K562 (cell line): ENCODE measurements at regions not wholly inside any gene's neighbourhood (a gene's known extent, or its start where the extent isn't known, plus 50 kb on each side); places are given as distances from the start of the nearest gene placed in this dataset.

Experiments
- ATAC-seq: fragments of 200-7000 bp; cut with Tn5 transposase; 3 replicates; pipeline ENCODE4 v1.9.1; 2020; ENCODE audit warnings: moderate library complexity
- BruUV-seq: library from RNA; stranded (reverse); fragments of 400-500 nt; replicated peaks from 2 replicates; lab custom pipeline; 2021; lab: Mats Ljungman, UMichigan
- CTCF ChIA-PET: fragments of 300-600 bp; formaldehyde crosslinking; extraction: SDS; loops from one replicate; lab custom pipeline; 2021; ENCODE audit warnings: low intra/inter-chr PET ratio; lab: Yijun Ruan, JAX
- POLR2A ChIA-PET: fragments of 300-600, 350-650 bp; sonication (Branson Sonifier 250); formaldehyde crosslinking; extraction: SDS; loops from one replicate; lab custom pipeline; 2021; ENCODE audit warnings: antibody characterized with exemption, inconsistent platforms; lab: Yijun Ruan, JAX
- DNase-seq, 4 experiments: peaks; one replicate each; pipeline versions ENCODE4 v3.0.0 to v3.0.0-alpha.2; 2011 to 2018; ENCODE audit warnings: low spot score in 3 of 4, mixed read lengths in 3 of 4; ENCODE audit errors: extremely low read depth in 1 of 4
- FAIRE-seq: peaks from 2 replicates; lab custom pipeline; 2011; peaks lifted over from hg19 to GRCh38; lab: Jason Lieb, UNC
- H2AFZ ChIP-seq: 2 replicates; pipeline ENCODE4 v1.6.0; 2011; ENCODE audit warnings: low read depth, low read length, control low read depth, inconsistent platforms
- H3K27ac ChIP-seq: fragments of 200-600 bp; 3 replicates; pipeline ENCODE4 v1.8.0; 2011; ENCODE audit warnings: low read depth, mild to moderate bottlenecking, control low read depth, inconsistent platforms, low read length, moderate library complexity, mixed read lengths; ENCODE audit errors: extremely low read depth
- H3K27me3 ChIP-seq, 2 experiments: fragments of 300-600 bp in 1 of 2; 2 replicates in 1 of 2; 3 replicates in 1 of 2; pipeline versions ENCODE4 v1.6.0 to v1.8.0; 2011; ENCODE audit warnings: inconsistent platforms in 2 of 2, low read length in 2 of 2, mild to moderate bottlenecking in 1 of 2, mixed read lengths in 1 of 2, moderate library complexity in 1 of 2; ENCODE audit not compliant: control insufficient read depth in 2 of 2, insufficient read depth in 2 of 2
- H3K36me3 ChIP-seq: fragments of 300-600 bp; 3 replicates; pipeline ENCODE4 v1.8.0; 2011; ENCODE audit warnings: mild to moderate bottlenecking, low read length, inconsistent platforms; ENCODE audit not compliant: control insufficient read depth, insufficient read depth
- H3K4me1 ChIP-seq, 2 experiments: fragments of 200-600 bp in 1 of 2; replicated peaks in 1 of 2; 2 replicates in 1 of 2; 3 replicates in 1 of 2; pipeline versions ENCODE4 v1.5.1 to v1.8.0; 2011; ENCODE audit warnings: inconsistent platforms in 2 of 2, low read length in 2 of 2, mild to moderate bottlenecking in 1 of 2, mixed read lengths in 1 of 2, moderate library complexity in 1 of 2; ENCODE audit not compliant: control insufficient read depth in 2 of 2, insufficient read depth in 2 of 2
- H3K4me2 ChIP-seq: 2 replicates; pipeline ENCODE4 v1.6.1; 2011; ENCODE audit warnings: low read length, control low read depth, inconsistent platforms, mixed read lengths; ENCODE audit not compliant: insufficient read depth
- H3K4me3 ChIP-seq: fragments of 200-600 bp; sonication (generic), shearing (Covaris generic); 2 replicates; pipeline ENCODE4 v1.5.1; 2016; ENCODE audit warnings: control low read depth, inconsistent platforms
- H3K79me2 ChIP-seq: fragments of 200-600 bp; 3 replicates; pipeline ENCODE4 v1.8.0; 2011; ENCODE audit warnings: low read length, inconsistent platforms; ENCODE audit not compliant: control insufficient read depth, insufficient read depth
- H3K9ac ChIP-seq, 2 experiments: 2 replicates each; pipeline versions ENCODE4 v1.6.0 to v1.6.1; 2011; ENCODE audit warnings: low read depth in 2 of 2, low read length in 2 of 2, control low read depth in 1 of 2, inconsistent platforms in 1 of 2, mild to moderate bottlenecking in 1 of 2, mixed read lengths in 1 of 2; ENCODE audit not compliant: insufficient read depth in 1 of 2
- H3K9me1 ChIP-seq: one replicate; pipeline ENCODE4 v1.6.0; 2011; ENCODE audit warnings: inconsistent platforms, mild to moderate bottlenecking, low read length, moderate library complexity; ENCODE audit not compliant: control insufficient read depth, insufficient read depth
- H3K9me3 ChIP-seq: replicated peaks from 2 replicates; pipeline ENCODE4 v1.5.1; 2011; ENCODE audit warnings: low read depth, low read length, inconsistent platforms; ENCODE audit not compliant: control insufficient read depth, insufficient read depth
- H4K20me1 ChIP-seq: replicated peaks from 2 replicates; pipeline ENCODE4 v1.6.1; 2011; ENCODE audit warnings: low read length, inconsistent platforms, mixed read lengths; ENCODE audit not compliant: control insufficient read depth, insufficient read depth
- CHD7 ChIP-seq: fragments of 200-600 bp; sonication (generic); IDR thresholded peaks from one replicate; pipeline ENCODE4 v1.6.1; 2012; ENCODE audit warnings: mild to moderate bottlenecking, low read depth, low read length, inconsistent platforms
- FOXP4 ChIP-seq: sonication (generic); formaldehyde crosslinking; IDR thresholded peaks from 2 replicates; pipeline ENCODE4 v1.8.0; 2022; ENCODE audit warnings: mild to moderate bottlenecking, missing genetic modification reagents, borderline replicate concordance
- HMG20B ChIP-seq: fragments of 250-450 bp; sonication (Bioruptor Pico); IDR thresholded peaks from 2 replicates; pipeline ENCODE4 v1.5.0; 2021; ENCODE audit warnings: mild to moderate bottlenecking
- HNRNPH1 ChIP-seq: fragments of 200-400 bp; formaldehyde crosslinking; optimal IDR thresholded peaks from 2 replicates; pipeline ENCODE3; 2017; ENCODE audit warnings: low read depth, mild to moderate bottlenecking, low read length, moderate library complexity
- RBM39 ChIP-seq: fragments of 200-400 bp; formaldehyde crosslinking; optimal IDR thresholded peaks from 2 replicates; pipeline ENCODE3; 2018; ENCODE audit warnings: low read depth, low read length
- SNAPC5 ChIP-seq: fragments of 250-450 bp; sonication (Bioruptor Pico); IDR thresholded peaks from 2 replicates; pipeline ENCODE4 v1.8.0; 2021; ENCODE audit warnings: moderate library complexity, mild to moderate bottlenecking, inconsistent platforms
- SRSF9 ChIP-seq: fragments of 200-400 bp; formaldehyde crosslinking; IDR thresholded peaks from 2 replicates; pipeline ENCODE4 v1.6.1; 2017; ENCODE audit warnings: low read depth, low read length, borderline replicate concordance
- ZNF133 ChIP-seq: fragments of 250-450 bp; sonication (Bioruptor Pico); IDR thresholded peaks from 2 replicates; pipeline ENCODE4 v1.4.0; 2020; ENCODE audit warnings: mild to moderate bottlenecking
- ZNF311 ChIP-seq: fragments of 250-450 bp; sonication (Bioruptor Pico); IDR thresholded peaks from 2 replicates; pipeline ENCODE4 v1.4.0; 2020; ENCODE audit warnings: mild to moderate bottlenecking, moderate library complexity
- ZNF436 ChIP-seq: fragments of 250-450, 450-650 bp; sonication (Bioruptor Pico); formaldehyde crosslinking; IDR thresholded peaks from 2 replicates; pipeline ENCODE4 v1.7.0; 2020; ENCODE audit warnings: mild to moderate bottlenecking
- ZNF780A ChIP-seq: fragments of 250-450 bp; sonication (Bioruptor Pico); IDR thresholded peaks from 2 replicates; pipeline ENCODE4 v1.5.0; 2021; ENCODE audit warnings: mild to moderate bottlenecking
- WGBS: fragments of 100-300 bp; shearing (Covaris generic); methylation state at CpG from one replicate; pipeline ENCODE4 v1.1.6; 2016; ENCODE audit warnings: low coverage, mixed read lengths; ENCODE audit not compliant: insufficient coverage; ENCODE audit errors: missing lambda C conversion rate; 5-methylcytosine and 5-hydroxymethylcytosine counted together
- in situ Hi-C: fragments of 300-500 bp; cut with MboI; formaldehyde crosslinking; loops from 4 replicates; pipeline ENCODE4 v1.15.0; 2018; ENCODE audit warnings: inconsistent platforms, mixed read lengths
- intact Hi-C: fragments of 100-400 bp; cut with micrococcal nuclease; formaldehyde crosslinking; loops from 2 replicates; pipeline ENCODE4 v1.14.2; 2022

GRCh38 chr5:133731951-133732350 is 119.6 kb upstream of the FSTL4 start:
- no peak for TF ChIP-seq ZNF133 (CRISPR knock-in tag)
- no peak for TF ChIP-seq SNAPC5
- TF ChIP-seq ZNF780A = no peak
- TF ChIP-seq FOXP4 = no peak
- no peak for TF ChIP-seq HNRNPH1
- TF ChIP-seq SRSF9 = no peak
- no peak for TF ChIP-seq CHD7
- no peak for TF ChIP-seq ZNF436 (CRISPR knock-in tag)
- no peak for TF ChIP-seq RBM39
- TF ChIP-seq ZNF311 (CRISPR knock-in tag) = no peak
- TF ChIP-seq HMG20B (CRISPR knock-in tag) = no peak
- Histone ChIP-seq H2AFZ (no peak overlapping the region), H3K27ac (no peak overlapping the region), H3K36me3 (no peaks in the 10 kb centered on the region), H3K4me3 (no peak overlapping the region), H3K79me2 (no peaks in the 10 kb centered on the region), H3K4me1 (no peaks in the 10 kb centered on the region), H3K9ac (no peak overlapping the region), H3K4me2 (no peak overlapping the region), H4K20me1 (no peaks in the 10 kb centered on the region), H3K27me3 (peaks cover 0 to 4% of the 10 kb centered on the region in 2 experiments; a peak in 1 of 5 replicates), H3K9me3 (no peaks in the 10 kb centered on the region), H3K9me1 (no peaks in the 10 kb centered on the region)
- in situ Hi-C loops (no loop called here), intact Hi-C loops (no loop called here)
- DNase-seq = no peak
- BruUV-seq = no TSS peak
- ChIA-PET POLR2A (no interaction called here), CTCF (no interaction called here)
- 0% methylated on average over 3 of the region's 3 CpGs for WGBS
- no peak for ATAC-seq
- no peak for FAIRE-seq
